ENCODE measurements at regions not wholly inside any gene's neighbourhood (a gene's known extent, or its start where the extent isn't known, plus 50 kb on each side); places are given as distances from the start of the nearest gene placed in this dataset.
"Not testable (repeated sequence)": the region's sequence is repeated elsewhere in the genome, so short reads cannot be mapped to it uniquely, and the experiment has no call there.

- no peak for DNase-seq (ENCODE audit: low spot score)
Measured at GRCh38 chr1:90295534-90295933, 300.6 kb downstream of the ZNF326 start.

- no peak for DNase-seq (ENCODE audit: low spot score)
Measured at GRCh38 chr1:90291431-90292216, 296.7 kb downstream of the ZNF326 start.

GRCh38 chr1:90282811-90283210, 287.9 kb downstream of the ZNF326 start:
- DNase-seq (ENCODE audit: low spot score), result no peak

GRCh38 chr1:90281886-90282285, 287.0 kb downstream of the ZNF326 start:
- not testable (repeated sequence) for DNase-seq (ENCODE audit: low spot score)

GRCh38 chr1:90277270-90277669, 282.4 kb downstream of the ZNF326 start:
- no peak for DNase-seq (ENCODE audit: low spot score)

GRCh38 chr1:90274376-90274775, 279.5 kb downstream of the ZNF326 start:
- DNase-seq (ENCODE audit: low spot score), result no peak

GRCh38 chr1:90273241-90273774, 278.4 kb downstream of the ZNF326 start:
- no peak for DNase-seq (ENCODE audit: low spot score)

GRCh38 chr1:90262791-90263190, 267.9 kb downstream of the ZNF326 start:
- no peak for DNase-seq (ENCODE audit: low spot score)

- no peak for DNase-seq (ENCODE audit: low spot score)
Measured at GRCh38 chr1:90262286-90262685, 267.4 kb downstream of the ZNF326 start.

GRCh38 chr1:90246069-90246468, 251.2 kb downstream of the ZNF326 start:
- DNase-seq (ENCODE audit: low spot score), result no peak

GRCh38 chr1:90236493-90236892, 241.6 kb downstream of the ZNF326 start:
- DNase-seq (ENCODE audit: low spot score), result no peak

- no peak for DNase-seq (ENCODE audit: low spot score)
Measured at GRCh38 chr1:90223401-90223800, 228.5 kb downstream of the ZNF326 start.

GRCh38 chr1:90220941-90221693, 226.2 kb downstream of the ZNF326 start:
- no peak for DNase-seq (ENCODE audit: low spot score)

GRCh38 chr1:90220496-90220895, 225.6 kb downstream of the ZNF326 start:
- no peak for DNase-seq (ENCODE audit: low spot score)

- not testable (repeated sequence) for DNase-seq (ENCODE audit: low spot score)
Measured at GRCh38 chr1:90219166-90219871, 224.4 kb downstream of the ZNF326 start.

GRCh38 chr1:90210633-90211491, 216.0 kb downstream of the ZNF326 start:
- DNase-seq (ENCODE audit: low spot score), result no peak

GRCh38 chr1:90208949-90209348, 214.0 kb downstream of the ZNF326 start:
- DNase-seq (ENCODE audit: low spot score), result no peak

- no peak for DNase-seq (ENCODE audit: low spot score)
Measured at GRCh38 chr1:90206260-90206659, 211.3 kb downstream of the ZNF326 start.

GRCh38 chr1:90204780-90205179, 209.9 kb downstream of the ZNF326 start:
- DNase-seq (ENCODE audit: low spot score), result no peak

GRCh38 chr1:90204023-90204590, 209.2 kb downstream of the ZNF326 start:
- no peak for DNase-seq (ENCODE audit: low spot score)
